Ovary (tissue), 3 donors: ENCODE measurements at regions not wholly inside any gene's neighbourhood (a gene's known extent, or its start where the extent isn't known, plus 50 kb on each side); places are given as distances from the start of the nearest gene placed in this dataset.

Source experiments
- CTCF ChIP-seq, 3 donors: fragments of 450-650 bp in 2 of 3; fragments of 200-600 bp in 1 of 3; IDR thresholded peaks; one replicate each; pipeline versions ENCODE4 v1.5.1 to v1.8.0; 2016 to 2022; ENCODE audit warnings: antibody characterized with exemption in 3 of 3, mild to moderate bottlenecking in 1 of 3
- EP300 ChIP-seq: sonication (generic); formaldehyde crosslinking; IDR thresholded peaks from one replicate; pipeline ENCODE4 v1.6.1; 2017; ENCODE audit warnings: antibody characterized with exemption
- POLR2A ChIP-seq: fragments of 450-650 bp; IDR thresholded peaks from one replicate; pipeline ENCODE4 v1.6.1; 2017; ENCODE audit warnings: antibody characterized with exemption, mild to moderate bottlenecking, moderate library complexity
- donor health status: DM: no; HTN: no; CAD: no.

GRCh38 chr17:14409292-14409691 is 108.4 kb downstream of the HS3ST3B1 start:
- TF ChIP-seq CTCF (IDR thresholded peaks at IDR 0.05) (no peak), POLR2A (no peak), EP300 (no peak)
